ENCODE measurements at regions not wholly inside any gene's neighbourhood (a gene's known extent, or its start where the extent isn't known, plus 50 kb on each side); places are given as distances from the start of the nearest gene placed in this dataset.
"Not testable (repeated sequence)": the region's sequence is repeated elsewhere in the genome, so short reads cannot be mapped to it uniquely, and the experiment has no call there.

DNA sequence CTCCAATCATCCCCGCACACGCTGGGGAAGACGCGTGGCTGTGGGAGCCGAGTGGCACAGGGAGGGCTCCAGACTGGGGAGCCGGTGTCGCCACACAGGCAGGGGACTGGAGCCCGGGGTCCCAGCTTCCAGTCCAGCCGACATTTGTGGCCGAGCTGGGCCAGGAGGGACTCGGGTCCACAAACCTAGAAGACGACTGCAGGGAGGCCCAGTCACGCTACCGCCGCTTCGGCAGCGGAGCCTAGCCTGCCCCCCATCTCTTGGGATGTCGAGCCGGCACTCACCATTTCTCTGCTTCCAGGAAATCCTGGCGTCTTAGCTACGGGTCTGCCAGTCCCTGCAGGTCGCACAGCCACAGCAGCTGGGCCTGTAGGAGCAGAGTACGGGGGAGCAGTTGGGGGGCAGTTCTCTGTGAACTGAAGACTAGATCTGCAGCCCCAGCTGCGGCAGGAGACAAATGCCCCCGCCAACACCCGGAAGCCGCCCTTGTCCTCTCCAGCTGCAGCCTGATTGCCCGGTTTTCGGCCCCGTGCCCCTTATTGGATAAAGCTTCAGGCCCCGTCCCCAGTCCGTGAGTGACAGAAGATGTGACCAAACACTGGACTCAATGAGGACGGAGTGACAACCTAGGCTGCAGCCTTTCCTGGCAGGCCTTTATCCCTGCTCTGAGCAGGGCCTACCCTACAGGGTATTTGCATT is 270.7 kb downstream of the ZNF33B start:
- peak; percentile 94 for DNase-seq (ENCODE audit: low read depth, low spot score)

DNA sequence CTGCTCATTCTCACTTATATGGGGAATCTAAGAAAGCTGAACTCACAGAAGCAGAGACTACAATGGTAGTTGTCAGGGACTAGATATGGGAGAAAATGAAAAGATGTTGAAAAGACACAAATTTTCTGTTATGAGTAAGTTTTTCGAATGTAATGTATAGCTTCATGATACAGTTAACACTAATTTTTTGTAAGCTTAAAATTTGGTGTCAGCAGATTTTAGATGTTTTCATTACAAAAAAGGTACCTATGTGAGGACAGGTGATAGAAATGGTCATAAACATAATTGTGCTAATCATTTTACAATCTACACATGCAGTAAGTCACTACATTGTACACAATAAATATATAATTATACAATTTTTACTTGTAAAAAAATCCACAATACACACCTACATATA is 286.6 kb downstream of the ZNF33B start:
- DNase-seq (ENCODE audit: low read depth, low spot score), result no peak

DNA sequence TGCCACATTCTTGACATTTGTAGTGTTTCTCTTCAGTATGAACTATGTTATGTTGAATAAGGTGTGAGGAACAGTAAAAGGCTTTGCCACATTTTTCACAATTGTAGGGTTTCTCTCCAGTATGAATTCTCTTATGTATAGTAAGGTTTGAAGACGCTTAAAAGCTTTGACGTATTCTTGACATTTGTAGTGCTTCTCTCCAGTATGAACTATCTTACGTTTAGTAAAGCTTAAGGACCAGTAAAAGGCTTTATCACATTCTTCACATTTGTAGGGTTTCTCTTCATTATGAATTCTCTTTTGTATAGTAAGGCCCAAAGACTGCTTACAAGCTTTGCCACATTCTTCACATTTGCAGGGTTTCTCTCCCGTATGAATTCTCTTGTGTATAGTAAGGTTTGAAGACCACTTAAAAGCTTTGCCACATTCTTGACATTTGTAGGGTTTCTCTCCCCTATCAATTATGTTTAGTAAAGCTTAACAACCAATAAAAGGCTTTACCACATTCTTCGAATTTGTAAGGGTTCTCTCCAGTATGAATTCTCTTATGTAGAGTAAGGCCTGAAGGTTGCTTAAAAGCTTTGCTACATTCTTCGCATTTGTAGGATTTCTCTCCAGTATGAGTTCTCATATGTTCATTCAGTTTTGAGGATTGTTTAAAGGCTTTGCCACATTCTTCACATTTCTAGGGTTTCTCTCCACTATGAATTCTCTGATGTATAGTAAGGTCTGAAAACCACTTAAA is 301.6 kb downstream of the ZNF33B start:
- not testable (repeated sequence) for DNase-seq (ENCODE audit: low read depth, low spot score)

GRCh38 chr10:42335653-42336296 is 302.6 kb downstream of the ZNF33B start:
- not testable (repeated sequence) for DNase-seq (ENCODE audit: low read depth, low spot score)

GRCh38 chr10:42304341-42304740 is 334.0 kb downstream of the ZNF33B start:
- DNase-seq (ENCODE audit: low read depth, low spot score), result no peak

DNA sequence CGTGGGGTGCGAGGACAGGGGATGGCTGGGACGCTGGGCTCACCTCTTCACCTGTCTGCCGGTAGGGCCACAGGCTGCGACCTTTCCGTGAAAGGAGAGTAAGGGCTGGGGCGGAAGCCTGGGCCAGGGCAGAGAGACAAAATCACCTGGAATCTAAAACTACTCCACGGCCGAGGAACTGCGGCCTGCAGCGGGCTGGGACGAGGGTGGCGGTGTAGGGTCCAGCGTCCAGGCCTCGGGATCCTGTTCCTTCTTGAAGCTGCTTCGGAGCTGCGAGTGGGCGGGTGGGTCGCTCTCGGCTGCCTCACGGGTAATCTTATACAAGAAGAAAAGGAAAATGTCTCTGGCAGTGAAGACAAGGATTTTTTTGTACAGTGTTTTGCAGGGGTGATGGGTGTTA is 356.5 kb downstream of the ZNF33B start:
- not testable (repeated sequence) for DNase-seq (ENCODE audit: low read depth, low spot score)

DNA sequence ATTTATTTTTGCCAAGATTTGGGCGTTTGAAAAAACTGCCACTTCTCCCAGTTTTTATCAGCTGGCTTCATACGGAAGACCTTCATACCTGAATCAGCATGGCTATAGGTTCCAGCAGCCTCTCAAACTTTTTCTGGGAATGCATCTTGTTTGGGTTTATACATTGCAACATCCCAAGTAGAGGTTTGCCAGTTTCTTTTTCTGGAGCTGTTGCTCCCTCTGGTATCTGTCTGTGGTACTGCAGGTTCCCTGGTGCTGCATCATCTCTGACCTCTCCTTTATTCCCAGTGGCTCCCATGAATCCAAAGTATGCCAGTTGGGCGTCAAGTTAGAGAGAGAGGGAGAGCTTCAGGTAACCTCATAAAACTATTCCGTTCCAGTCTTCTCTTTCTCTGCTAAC is 368.6 kb downstream of the ZNF33B start:
- not testable (repeated sequence) for DNase-seq (ENCODE audit: low read depth, low spot score)

DNA sequence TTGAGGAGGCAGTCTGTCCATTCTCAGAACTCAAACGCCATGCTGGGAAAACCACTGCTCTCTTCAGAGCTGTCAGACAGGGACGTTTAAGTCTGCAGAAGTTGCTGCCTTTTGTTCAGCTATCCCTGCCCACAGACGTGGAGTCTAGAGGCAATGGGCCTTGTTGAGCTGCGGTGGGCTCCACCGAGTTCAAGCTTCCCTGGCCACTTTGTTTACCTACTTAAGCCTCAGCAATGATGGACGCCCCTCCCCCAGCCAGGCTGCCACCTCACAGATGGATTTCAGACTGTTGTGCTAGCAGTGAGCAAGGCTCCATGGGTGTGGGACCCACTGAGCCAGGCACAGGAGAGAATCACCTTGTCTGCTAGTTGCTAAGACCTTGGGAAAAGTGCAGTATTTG is 375.1 kb downstream of the ZNF33B start:
- DNase-seq (ENCODE audit: low read depth, low spot score), result not testable (repeated sequence)

GRCh38 chr10:42243002-42243401 is 395.4 kb downstream of the ZNF33B start:
- DNase-seq (ENCODE audit: low read depth, low spot score), result not testable (repeated sequence)

- DNase-seq (ENCODE audit: low read depth, low spot score), result peak; percentile 15
These were observed 396.1 kb downstream of the ZNF33B start for GRCh38 chr10:42242135-42242805.

- not testable (repeated sequence) for DNase-seq (ENCODE audit: low read depth, low spot score)
These were observed 402.0 kb downstream of the ZNF33B start for GRCh38 chr10:42236401-42236800.

GRCh38 chr10:42235736-42236135 is 402.6 kb downstream of the ZNF33B start:
- not testable (repeated sequence) for DNase-seq (ENCODE audit: low read depth, low spot score)

GRCh38 chr10:42235241-42235640 is 403.1 kb downstream of the ZNF33B start:
- DNase-seq (ENCODE audit: low read depth, low spot score), result not testable (repeated sequence)

- not testable (repeated sequence) for DNase-seq (ENCODE audit: low read depth, low spot score)
These were observed 403.9 kb downstream of the ZNF33B start for GRCh38 chr10:42234506-42234905.

DNA sequence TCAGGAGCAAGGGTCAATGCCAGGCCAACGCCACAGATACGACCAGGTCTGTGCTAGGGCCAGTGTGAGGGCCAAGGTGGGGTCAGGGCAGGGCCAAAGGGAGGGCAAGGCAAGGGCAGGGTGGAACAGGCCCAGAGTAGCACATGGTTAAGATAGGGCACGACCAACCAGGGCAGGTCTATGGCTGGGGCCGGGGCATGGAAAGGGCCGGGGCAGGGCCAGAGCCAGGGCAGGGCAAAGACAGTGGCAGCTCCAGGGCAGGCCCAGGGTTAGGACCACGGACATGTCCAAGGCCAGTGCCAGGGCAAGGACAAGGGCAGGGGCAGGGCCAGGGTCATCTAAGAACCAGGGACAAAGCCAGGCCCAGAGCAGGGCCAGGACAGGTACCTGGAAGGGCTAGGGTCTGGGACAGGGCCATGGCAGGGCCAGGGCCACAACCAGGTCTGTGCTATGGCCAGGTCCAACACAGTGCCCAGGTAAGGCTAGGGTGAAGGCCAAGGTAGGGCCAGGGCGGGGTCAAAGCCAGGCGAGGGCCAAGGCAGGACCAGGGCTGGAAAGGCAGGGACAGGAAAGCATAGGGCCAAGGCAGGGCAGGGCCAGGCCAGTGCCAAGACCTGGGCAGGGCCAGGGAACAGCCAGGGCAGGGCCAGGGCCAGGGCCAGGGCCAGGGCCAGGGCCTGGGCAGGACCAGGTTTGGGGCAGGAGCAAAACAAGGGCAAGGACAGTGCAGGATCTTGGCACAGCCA is 404.7 kb downstream of the ZNF33B start:
- not testable (repeated sequence) for DNase-seq (ENCODE audit: low read depth, low spot score)

- DNase-seq (ENCODE audit: low read depth, low spot score), result not testable (repeated sequence)
These were observed 405.4 kb downstream of the ZNF33B start for GRCh38 chr10:42232955-42233354.

- DNase-seq (ENCODE audit: low read depth, low spot score), result not testable (repeated sequence)
These were observed 407.6 kb downstream of the ZNF33B start for GRCh38 chr10:42230812-42231211.

GRCh38 chr10:42230115-42230514 is 408.3 kb downstream of the ZNF33B start:
- not testable (repeated sequence) for DNase-seq (ENCODE audit: low read depth, low spot score)

GRCh38 chr10:42227859-42228258 is 410.5 kb downstream of the ZNF33B start:
- DNase-seq (ENCODE audit: low read depth, low spot score), result not testable (repeated sequence)

DNA sequence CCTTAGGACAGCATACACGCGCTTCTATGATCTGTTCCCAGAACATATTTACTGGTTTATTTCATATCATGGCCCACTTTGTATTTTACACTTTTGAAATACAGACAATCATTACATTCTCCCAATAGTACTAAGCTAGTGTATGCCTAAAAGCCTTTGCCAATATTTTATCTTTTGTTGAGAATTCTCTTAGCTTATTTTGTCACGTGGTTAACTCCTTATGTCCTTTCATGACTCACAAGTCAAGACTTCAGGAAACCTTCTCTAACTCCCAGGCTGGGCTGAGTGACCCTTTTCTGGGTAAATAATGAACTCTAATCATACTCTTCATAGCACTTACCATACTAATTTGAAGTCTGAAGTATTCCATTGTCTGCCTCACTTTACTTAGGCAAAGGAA is 444.8 kb downstream of the ZNF33B start:
- not testable (repeated sequence) for DNase-seq (ENCODE audit: low read depth, low spot score)

- DNase-seq (ENCODE audit: low read depth, low spot score), result not testable (repeated sequence)
These were observed 445.9 kb downstream of the ZNF33B start for GRCh38 chr10:42192450-42192849.

Measured in ELF-1 (cell line).